Breast epithelium (tissue), 3 donors: ENCODE measurements at regions not wholly inside any gene's neighbourhood (a gene's known extent, or its start where the extent isn't known, plus 50 kb on each side); places are given as distances from the start of the nearest gene placed in this dataset.

Source experiments
- POLR2A ChIP-seq: fragments of 450-650 bp; IDR thresholded peaks from one replicate; pipeline ENCODE4 v1.6.1; 2016; ENCODE audit warnings: antibody characterized with exemption, mild to moderate bottlenecking, moderate library complexity
- TF ChIP-seq, protein P1 (sequence below), 3 donors: fragments of 450-650 bp; IDR thresholded peaks; one replicate each; pipeline ENCODE4 v1.5.1; 2016 to 2017; ENCODE audit warnings: antibody characterized with exemption in 3 of 3, mild to moderate bottlenecking in 3 of 3, moderate library complexity in 3 of 3

DNA sequence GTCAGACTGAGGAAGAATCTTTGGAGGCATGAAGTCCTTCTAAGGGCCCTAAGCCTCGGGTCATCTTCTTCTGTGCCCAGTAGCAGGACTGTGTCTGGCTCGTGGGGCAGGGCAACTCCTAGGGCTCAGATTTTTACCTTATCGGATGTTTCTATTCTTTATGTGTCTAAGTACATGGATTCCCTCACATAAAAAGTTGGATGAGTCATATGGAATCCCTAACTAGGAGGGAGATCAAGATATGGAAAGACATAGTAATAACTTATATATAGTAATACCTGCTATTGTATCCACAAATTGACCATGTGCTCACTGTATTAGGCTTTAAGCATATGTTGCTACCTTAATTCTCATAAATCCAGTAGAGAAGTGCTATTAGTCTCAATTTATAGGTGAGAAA is 364.5 kb upstream of the CAMK1G start:
- TF ChIP-seq, protein P1, sequence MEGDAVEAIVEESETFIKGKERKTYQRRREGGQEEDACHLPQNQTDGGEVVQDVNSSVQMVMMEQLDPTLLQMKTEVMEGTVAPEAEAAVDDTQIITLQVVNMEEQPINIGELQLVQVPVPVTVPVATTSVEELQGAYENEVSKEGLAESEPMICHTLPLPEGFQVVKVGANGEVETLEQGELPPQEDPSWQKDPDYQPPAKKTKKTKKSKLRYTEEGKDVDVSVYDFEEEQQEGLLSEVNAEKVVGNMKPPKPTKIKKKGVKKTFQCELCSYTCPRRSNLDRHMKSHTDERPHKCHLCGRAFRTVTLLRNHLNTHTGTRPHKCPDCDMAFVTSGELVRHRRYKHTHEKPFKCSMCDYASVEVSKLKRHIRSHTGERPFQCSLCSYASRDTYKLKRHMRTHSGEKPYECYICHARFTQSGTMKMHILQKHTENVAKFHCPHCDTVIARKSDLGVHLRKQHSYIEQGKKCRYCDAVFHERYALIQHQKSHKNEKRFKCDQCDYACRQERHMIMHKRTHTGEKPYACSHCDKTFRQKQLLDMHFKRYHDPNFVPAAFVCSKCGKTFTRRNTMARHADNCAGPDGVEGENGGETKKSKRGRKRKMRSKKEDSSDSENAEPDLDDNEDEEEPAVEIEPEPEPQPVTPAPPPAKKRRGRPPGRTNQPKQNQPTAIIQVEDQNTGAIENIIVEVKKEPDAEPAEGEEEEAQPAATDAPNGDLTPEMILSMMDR (IDR thresholded peaks at IDR 0.05): no peak
- no peak for TF ChIP-seq POLR2A
